ENCODE measurements at regions not wholly inside any gene's neighbourhood (a gene's known extent, or its start where the extent isn't known, plus 50 kb on each side); places are given as distances from the start of the nearest gene placed in this dataset.

DNA sequence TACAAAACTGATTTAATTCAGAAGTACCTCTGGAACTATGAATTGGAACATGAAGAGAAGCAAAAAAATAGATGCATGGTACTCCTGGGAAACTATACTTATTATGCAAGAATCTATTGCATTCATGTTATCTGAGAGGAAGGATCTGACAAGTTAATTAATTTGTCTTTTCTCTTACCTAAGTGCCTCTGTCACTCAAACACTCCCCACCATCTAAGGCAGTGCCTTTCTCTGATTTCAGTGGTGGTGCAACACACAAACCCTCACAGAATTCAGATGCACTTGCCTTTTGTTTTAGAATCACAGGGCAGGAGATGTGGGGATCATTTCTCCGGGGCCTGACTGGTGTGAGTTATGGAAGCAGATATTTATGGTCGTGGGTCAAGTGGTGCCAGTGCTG lies 52.5 kb upstream of the C9orf72 start:
- no peak for DNase-seq

DNA sequence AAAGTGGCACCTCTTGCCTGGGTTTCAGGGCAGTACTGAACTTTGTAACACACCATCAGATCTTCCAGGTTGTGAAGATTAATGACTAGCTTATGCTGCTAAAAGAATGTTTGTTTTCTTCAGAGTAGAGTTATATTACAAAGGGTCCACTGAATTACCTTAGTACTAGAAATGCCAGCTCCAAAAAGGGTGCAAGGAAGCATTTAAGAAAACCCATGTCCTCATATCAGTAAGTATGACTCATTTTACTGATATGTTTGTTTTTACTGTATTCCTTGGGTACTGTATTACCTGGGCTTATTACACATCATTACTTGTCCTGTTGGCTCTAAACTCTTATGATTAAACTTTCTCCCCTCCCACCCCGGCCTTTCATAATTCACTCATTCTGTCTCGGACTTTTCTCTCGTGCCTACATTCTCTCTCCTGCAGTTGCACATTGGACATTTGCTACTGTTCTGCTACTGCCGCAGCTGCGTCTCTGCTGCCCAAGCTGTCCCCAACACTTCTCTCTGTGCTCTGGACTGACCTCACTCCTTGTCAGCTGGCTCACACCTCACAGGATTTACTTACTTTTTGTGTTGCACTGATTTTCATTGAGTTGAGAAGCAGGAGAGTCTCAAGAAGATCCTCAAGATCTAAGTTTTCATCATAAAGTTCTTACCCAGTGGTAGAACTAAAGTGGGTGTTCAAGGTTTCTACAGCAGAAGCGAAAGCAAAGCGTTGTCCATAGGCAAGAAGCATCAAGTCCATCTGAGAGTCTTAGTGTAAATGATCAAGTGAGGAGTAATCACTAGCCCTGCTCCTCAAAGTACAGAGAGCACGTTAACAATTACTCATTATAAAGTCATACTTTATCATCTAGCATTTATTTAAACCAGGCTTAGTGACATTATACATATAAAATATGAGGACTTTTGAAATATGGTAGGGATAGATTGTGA lies 53.2 kb upstream of the C9orf72 start:
- DNase-seq, result no peak

DNA sequence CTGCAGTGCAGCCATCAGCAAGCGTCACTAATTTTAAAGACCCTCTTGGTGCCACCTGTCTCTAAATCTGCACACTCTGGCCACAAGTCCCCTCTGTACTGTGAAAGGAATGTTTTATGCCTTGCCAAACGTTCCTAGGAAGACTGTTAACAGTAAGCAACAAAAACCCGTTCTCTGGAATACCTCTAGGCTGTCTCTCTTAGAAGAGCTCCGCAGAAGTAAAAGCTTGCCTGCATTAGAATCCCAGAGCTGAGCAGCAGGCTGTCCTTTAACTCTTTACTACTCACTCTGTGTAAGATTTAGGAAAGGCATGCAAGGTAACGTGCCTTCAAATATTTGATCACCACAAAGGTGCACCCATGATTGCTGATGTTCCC lies 53.9 kb upstream of the C9orf72 start:
- DNase-seq, result no peak

DNA sequence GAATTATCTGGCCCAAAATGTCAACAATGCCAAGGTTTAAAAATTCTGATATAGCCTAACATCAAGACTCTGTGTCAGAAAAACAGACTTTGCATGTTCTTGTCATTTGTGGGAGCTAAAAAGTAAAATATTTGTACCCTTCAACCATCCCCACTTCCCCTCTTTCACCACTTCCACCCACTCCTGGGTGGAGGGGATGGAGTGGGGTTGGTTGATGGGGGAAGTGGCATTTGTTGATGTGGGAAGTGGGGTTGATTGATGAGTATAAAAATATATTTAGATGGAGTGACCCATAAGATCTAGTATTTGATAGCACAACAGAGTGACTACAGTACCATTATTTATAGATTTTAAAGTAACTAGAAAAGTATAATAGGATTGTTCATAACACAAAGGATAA lies 55.0 kb upstream of the C9orf72 start:
- DNase-seq, result no peak

DNA sequence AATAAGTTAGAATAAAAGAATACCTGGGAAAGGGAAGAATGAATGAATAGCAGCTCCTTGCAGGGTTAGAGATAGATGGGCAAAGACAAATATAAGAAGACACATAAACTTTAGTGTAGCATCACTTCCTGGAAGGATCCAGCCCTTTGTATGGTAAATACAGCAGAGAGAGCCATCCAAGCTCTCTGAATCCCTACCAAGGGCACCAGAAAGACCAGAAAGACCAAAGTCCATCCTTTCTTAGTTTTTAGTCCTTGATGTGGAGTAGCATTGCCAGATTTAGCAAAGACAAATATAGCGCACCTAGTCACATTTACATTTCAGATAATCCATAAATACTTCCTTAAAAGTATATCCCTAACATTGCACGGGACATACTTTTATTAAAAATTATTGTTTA lies 56.1 kb upstream of the C9orf72 start:
- DNase-seq, result no peak

DNA sequence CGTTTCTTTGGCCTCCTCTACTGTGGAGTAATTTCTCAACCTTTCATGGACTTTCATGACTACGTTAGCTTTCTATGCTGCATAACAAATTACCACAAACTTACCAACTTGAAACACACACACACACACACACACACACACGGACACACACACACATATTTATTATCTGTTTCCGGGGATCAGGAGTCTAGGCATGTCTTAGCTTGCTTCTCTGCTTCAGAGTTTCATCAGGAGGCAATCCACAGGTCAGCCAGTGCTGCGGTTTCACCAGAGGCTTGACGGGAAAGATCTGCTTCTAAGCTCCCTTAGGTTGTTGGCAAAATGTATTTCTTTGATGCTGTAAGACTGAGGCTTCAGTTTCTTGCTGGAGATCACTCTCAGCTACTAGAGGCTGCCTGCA lies 59.0 kb upstream of the C9orf72 start:
- DNase-seq, result no peak

DNA sequence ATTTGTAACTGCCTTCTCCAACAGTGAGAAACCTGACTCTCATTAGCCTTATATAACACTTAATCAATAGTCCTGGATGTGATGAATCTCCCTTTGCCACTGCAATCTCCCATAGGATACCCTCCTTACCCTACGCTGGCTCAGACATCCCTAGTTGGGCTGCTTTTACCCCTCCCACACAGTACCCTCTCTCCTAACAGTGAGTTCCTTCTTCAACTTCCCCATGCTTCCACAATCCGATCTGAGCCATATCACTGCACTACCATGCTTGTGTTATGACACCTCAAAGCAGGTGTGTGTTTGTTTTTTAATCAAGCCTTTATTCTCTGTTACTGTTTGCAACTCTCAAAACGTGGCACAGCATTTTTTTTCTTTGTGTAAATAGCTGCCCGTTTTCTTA lies 60.5 kb upstream of the C9orf72 start:
- no peak for DNase-seq

DNA sequence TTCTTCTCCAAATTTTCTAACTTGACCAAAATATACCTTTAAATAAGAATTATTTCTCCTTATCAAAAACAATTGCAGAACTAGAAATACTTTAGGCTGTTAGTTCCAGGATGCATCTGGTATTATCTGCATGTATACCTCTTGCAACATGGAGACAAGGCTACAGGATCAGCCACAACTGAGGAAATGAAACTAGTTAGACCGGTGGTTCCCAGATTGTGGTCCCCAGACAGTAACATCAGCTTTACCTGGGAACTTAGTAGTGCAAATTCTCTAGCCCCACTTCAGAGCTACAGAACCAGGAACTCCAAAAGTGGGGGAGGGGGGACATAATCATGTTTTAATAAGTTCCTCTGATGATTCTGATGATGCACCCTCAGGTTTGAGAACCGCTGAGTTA lies 61.6 kb upstream of the C9orf72 start:
- DNase-seq, result no peak

DNA sequence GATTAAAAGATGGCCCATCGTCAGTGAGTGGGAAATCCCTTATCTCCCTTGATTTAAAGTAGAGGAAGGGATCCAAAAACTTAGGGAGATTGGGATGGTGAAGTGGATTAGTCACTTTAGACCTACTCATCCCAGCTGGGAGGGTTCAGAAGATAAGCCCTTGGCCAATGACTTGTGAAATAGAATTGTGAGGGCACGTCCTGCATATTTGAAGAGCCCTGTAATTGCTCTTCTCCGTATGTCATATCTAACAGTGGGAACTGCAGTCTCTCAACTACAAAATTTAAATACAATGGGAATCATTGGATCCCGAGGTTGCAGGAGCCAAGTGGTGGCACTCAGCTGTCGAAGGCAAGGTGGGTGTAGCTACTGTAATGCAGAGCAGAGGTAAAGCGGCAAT lies 65.4 kb upstream of the C9orf72 start:
- DNase-seq, result no peak

DNA sequence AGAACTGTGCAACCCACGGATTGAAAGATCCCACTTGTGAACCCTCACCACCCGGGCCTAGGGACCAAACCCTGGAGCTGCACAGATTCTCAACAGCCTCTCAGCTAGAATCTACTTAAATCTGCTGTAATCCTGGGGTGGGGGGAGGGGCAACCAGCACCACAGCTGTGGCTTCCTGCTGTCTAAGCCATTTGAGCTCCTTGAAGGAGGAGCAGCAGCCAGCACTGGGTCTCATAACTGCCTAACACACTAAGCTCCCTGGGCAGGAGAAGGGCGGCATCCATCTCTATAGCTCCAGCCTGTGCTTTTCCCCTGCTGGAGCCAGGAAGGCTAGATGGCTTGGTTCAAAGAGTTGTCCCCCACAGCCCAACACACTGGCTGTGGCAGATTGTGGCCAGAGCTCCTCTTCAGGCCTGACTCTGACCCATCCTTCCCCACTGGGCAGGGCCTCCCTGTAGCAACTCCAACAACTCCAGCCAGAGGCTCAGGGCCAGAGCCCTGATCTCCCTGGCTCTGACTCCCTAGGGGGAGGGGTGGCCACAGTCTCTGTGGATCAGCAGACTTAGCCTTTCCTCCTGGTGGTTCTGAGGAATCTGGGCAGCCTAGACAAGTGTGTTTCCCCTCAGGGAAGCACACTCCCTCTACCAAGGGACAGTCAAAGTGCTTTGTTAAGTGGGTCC lies 72.0 kb upstream of the C9orf72 start:
- no peak for DNase-seq

DNA sequence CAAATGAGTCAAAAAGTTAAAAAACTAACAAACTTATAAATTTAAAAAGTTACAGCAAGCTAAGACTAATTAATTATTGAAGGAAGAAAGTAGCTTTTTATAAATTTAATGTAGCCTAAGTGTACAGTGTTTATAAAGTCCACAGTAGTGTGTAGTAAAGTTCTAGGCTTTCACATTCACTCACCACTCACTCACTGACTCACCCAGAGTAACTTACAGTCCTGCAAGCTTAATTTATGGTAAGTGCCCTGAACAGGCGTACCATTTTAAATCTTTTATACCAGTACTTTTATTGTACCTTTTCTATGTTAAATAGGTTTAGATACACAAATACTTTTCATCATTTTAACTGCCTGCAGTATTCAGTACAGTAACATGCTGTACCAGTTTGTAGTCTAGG lies 80.0 kb upstream of the C9orf72 start:
- no peak for DNase-seq

DNA sequence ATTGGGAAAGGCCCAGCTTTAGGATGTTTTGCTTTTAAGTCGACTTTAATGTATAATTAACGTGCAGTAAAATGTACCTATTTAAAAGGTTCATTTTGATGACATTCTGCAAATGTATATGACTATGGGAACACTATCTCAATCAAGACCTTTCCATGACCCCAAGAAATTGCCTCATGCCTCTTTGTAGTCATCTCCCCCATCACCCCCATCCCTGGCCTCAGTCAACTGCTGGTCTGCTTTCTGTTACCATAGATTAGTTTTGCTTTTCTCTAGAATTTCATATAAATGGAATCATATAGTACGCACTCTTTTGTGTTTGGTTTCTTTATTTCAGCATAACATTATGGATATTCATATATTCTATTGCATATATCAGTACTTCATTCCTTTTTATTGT lies 80.7 kb upstream of the C9orf72 start:
- DNase-seq, result no peak

DNA sequence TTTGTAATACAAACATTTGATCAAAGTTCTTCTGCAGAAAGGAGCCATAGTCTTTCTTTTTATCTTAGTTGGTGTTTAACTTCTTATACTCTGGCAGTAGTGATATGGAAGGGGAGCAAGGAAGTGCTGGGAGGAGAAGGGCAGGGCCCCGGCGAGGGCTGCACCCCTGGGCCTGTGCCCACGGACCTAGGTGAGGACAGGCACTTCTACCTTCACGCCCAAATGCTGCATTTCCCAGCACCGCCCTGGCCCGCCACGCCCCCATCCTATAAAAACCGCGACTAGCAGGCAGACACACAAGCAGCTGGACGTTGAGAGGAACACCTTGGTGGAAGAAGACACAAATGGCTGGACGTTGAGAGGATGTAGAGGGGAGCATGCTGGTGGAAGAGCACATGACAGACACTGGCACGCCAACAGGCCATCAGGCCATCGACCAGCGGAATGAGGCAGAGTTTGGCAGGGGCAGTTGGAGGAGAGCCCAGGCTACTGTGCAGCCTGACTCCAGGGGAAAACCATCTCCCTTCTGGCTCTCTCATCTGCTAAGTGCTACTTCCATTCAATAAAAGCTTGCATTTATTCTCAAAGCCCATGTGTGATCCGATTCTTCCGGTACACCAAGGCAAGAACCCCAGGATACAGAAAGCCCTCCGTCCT lies 81.5 kb upstream of the C9orf72 start:
- DNase-seq, result no peak

DNA sequence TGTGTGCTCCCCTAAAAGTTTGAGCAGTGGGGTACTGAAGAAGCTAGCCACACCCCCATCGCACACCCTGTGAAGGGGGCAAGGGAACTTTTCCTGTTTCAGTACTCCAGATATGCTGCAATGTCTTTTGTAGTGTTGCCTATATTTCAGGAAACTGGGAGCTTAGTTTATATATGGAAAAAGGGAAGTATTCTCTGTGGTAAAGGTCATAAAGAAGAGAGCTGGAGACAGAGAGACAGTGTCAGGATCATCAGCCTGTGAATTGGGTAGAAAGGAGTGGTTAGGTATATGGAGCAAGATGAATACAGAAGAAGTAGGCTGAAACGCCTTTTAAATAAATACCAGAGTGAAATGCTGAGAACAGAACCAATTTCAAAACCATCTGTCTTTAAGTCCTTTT lies 82.2 kb upstream of the C9orf72 start:
- DNase-seq, result no peak

DNA sequence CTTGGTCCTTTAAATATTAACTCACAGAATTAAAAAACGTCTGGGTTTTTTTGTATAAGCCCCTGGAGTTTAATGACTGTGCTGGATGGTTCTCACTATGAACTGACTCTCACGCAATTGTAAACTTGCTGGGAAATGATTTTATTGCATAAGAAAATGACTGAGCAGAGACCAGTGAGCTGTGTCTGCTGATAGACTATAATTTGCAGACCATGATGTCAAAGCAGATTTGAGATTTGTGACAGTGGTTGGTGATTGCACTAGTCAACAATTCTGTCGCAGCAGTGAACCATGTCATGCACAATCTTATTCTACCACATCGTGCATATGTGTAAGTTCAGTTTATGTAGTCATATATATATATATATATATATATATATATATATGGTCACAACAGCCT lies 85.7 kb upstream of the C9orf72 start:
- DNase-seq, result no peak

DNA sequence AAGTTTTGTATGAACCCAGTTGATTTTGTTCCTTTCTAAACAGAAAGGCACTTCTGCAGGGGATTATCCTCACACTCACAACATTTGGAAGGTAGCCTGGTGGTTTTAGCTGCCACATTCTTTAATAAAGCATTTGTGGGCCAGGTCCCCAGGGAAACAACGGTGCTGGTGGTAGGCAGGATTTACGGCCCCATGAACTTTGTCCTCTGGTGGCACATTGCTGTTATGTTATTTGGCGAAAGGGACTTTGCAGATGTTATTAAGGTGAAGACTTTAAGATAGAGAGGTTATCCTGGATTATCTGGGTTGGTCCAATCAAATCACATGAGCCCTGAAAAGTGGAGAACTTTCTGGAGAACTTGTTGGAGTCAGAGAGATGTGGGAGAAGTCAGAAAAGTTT lies 86.3 kb upstream of the C9orf72 start:
- no peak for DNase-seq

DNA sequence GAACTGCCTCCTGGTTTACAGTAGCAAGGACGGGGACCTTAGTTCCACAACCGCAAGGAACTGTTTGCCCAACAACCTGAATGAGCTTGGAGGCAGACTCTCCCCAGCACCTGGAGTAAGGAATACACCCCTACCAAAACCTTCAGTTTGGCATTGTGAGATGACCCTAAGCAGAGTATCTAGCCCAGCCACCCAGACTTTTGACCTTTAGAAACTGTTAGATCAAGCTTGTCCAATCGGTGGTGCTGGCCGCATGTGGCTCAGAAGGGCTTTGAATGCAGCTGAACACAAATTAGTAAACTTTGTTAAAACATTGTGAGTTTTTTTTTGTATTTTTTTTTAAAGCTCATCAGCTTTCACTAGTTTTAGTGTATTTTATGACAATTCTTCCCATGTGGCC lies 86.9 kb upstream of the C9orf72 start:
- DNase-seq, result no peak

DNA sequence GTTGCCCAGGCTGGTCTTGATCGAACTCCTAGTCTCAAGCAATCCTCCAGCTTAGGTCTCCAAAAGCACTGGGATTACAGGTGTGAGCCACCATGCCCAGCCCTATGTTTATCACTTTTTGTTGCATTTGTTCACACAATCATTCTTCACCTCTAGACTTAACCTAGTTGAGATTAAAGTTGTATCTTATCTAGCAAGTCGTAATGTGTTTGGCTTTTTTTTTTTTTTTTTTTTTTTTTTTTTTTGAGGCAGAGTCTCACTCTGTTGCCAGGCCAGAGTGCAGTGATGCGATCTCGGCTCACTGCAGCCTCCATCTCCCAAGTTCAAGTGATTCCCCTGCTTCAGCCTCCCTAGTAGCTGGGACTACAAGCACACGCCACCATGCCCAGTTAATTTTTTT lies 90.2 kb upstream of the C9orf72 start:
- DNase-seq, result no peak

DNA sequence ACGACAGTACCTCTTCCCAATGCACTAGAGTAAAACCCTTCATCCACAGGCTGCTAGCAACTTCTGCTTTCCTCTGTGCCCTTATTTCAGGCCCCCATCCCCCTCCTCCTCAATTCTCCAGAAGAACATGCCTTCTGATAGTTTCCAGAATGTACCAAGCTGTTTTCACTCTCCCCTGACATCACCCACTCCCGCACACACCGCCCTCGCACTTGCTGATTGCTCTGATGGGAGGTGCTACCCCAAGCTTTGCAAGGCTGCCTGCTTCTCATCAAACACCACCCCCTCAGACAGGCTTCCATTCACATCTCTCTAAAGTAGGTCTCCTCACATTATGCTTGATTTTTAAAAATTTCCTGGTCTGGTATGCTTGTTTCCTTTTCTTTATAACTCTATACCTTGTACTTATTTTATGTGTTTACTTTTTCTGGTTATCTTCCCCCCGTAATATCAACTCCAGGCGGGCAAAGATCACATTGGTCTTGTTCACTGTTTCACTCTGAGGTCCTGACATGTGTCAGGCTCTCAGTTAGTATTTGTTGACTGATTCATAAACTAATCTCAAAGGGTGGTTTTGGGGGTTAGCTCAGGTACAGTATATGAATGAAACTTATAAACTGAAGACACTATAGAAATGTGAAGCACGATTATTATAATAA lies 91.0 kb upstream of the C9orf72 start:
- no peak for DNase-seq

DNA sequence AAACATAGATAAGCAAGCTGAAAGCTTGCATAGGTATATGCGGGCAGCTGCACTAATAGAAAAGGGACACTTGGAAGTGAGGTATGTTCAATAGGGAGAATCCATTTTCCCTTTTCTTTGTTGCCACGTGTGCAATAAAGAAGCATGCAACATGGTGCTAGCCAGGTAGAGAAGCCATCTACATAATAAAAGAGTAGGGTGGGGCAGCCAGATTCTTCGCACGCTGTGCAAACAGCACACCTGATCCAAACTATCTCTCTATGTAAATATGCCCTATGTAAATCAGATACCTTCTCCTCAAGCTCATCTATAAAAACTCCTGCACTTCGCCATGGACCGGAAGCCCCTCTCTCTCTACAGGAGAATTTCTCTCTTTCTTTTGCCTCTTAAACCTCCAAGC lies 91.9 kb upstream of the C9orf72 start:
- DNase-seq, result no peak

DNA sequence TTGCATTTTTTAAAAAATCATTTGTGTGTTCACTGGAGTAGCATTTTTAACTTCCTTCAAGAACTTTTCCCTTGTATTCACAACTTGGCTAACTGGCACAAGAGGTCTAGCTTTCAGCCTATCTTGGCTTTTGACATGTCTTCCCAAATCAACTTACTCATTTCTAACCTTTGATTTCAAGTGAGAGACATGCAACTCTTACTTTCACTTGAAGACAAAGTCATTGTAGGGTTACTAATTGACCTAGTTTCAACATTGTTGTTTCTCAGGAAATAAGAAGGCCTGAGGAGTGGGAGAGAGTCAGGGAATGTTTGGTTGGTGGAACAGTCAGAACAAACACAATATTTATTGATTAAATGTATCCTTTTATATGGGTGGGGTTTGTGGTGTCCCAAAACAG lies 95.0 kb upstream of the C9orf72 start:
- no peak for DNase-seq

DNA sequence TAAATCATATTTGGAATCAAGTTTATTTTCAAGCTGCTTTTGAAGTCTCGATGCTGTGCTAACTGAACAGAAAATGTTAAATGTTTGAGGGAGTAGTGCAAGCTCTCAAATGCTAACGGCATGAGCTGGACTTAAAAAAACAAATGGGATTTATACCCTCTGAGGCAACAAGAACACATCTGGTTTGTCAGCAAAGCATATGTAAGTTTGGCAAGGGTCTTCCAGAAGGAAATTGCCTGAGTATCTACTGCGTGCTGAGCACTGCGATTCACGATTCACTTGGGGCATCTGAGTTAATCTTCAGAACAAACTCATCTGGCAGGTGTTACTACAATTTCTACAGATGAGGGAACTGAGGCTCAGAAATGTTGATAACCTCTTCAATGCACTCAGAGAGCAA lies 98.4 kb upstream of the C9orf72 start:
- DNase-seq, result no peak

DNA sequence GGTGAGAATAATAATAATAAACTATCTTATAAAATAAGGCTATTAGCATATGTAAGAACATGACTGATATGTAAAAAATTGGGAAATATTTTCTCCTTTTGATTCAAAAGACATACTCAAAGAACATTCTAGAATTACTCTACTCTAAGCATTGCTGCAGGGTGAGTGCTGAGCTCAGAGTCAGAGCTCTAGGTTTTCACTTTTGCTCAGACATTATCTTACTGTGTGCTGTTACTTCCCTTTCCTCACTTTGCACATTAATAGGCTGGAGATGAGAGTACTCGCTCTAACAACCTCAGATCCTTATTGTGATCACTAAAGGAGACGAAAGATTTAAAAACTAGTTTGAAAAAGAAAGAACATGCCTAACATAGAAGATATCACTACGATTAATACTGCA lies 99.4 kb upstream of the C9orf72 start:
- DNase-seq, result no peak

DNA sequence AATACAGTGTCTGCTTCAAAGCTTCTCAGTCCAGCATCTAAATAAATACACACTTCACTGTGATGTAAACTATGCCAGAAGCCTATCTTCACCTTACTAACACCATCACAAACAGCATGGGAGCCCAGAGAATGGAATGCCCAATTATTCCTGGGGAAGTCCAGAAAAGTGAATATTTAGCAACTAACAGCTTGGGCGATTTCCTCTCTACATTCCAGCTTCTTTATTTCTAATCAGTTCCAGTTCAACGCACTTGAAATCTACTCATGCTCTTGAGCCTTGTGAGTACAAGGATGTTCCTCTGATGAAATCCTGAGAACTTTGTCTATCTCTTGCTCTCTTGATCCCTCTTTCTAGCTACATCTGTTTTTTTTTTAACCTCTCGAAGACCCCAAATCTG lies 100.4 kb upstream of the C9orf72 start:
- no peak for DNase-seq

Data from amniotic stem cell (primary cell).